HepG2 (cell line): ENCODE measurements at regions not wholly inside any gene's neighbourhood (a gene's known extent, or its start where the extent isn't known, plus 50 kb on each side); places are given as distances from the start of the nearest gene placed in this dataset.

Source experiments
- ATAC-seq: fragments of 200-7000 bp; cut with Tn5 transposase; 3 replicates; pipeline ENCODE4 v1.9.1; 2020; ENCODE audit warnings: mild to moderate bottlenecking, moderate library complexity
- BruUV-seq: library from RNA; stranded (reverse); fragments of 400-500 nt; replicated peaks from 2 replicates; lab custom pipeline; 2021; lab: Mats Ljungman, UMichigan
- CTCF ChIA-PET: fragments of 300-600 bp; formaldehyde crosslinking; extraction: SDS; loops from one replicate; lab custom pipeline; 2021; ENCODE audit warnings: low total read pairs, inconsistent platforms, low intra/inter-chr PET ratio; lab: Yijun Ruan, JAX
- POLR2A ChIA-PET: fragments of 350-600 bp; sonication (Branson Sonifier 250); formaldehyde crosslinking; loops from one replicate; lab custom pipeline; 2020; ENCODE audit warnings: antibody characterized with exemption, inconsistent platforms; lab: Yijun Ruan, JAX
- DNase-seq: peaks from one replicate; pipeline ENCODE4 v3.0.0-alpha.2; 2015; ENCODE audit warnings: low spot score
- FAIRE-seq: peaks from 3 replicates; lab custom pipeline; 2011; peaks lifted over from hg19 to GRCh38; lab: Jason Lieb, UNC
- H2AFZ ChIP-seq: one replicate; pipeline ENCODE4 v1.6.1; 2011; ENCODE audit warnings: low read length, inconsistent platforms
- H3K27ac ChIP-seq: fragments of 300-600 bp; 3 replicates; pipeline ENCODE4 v1.8.0; 2011; ENCODE audit warnings: mixed run types, mild to moderate bottlenecking, mixed read lengths, low read length, inconsistent platforms; ENCODE audit not compliant: insufficient read depth; ENCODE audit errors: extremely low read length
- H3K27me3 ChIP-seq, 2 experiments: fragments of 200-600 bp in 1 of 2; 2 replicates in 1 of 2; 3 replicates in 1 of 2; pipeline versions ENCODE4 v1.6.0 to v1.8.0; 2011; ENCODE audit warnings: low read length in 2 of 2, mild to moderate bottlenecking in 2 of 2, moderate library complexity in 2 of 2, inconsistent platforms in 1 of 2; ENCODE audit not compliant: insufficient read depth in 2 of 2, control insufficient read depth in 1 of 2
- H3K36me3 ChIP-seq, 2 experiments: fragments of 200-600 bp in 1 of 2; replicated peaks in 1 of 2; 2 replicates in 1 of 2; 3 replicates in 1 of 2; pipeline versions ENCODE4 v1.5.1 to v1.8.0; 2011; ENCODE audit warnings: low read length in 2 of 2, inconsistent platforms in 1 of 2; ENCODE audit not compliant: insufficient read depth in 2 of 2, control insufficient read depth in 1 of 2
- H3K4me1 ChIP-seq: 2 replicates; pipeline ENCODE4 v1.5.1; 2012; ENCODE audit warnings: low read length, inconsistent platforms; ENCODE audit not compliant: insufficient read depth
- H3K4me2 ChIP-seq: 2 replicates; pipeline ENCODE4 v1.6.0; 2011; ENCODE audit warnings: low read depth, low read length, inconsistent platforms
- H3K4me3 ChIP-seq, 3 experiments: fragments of 200-600 bp in 1 of 3; sonication (generic), shearing (Covaris generic) in 1 of 3; replicated peaks in 1 of 3; 2 replicates each; pipeline ENCODE4 v1.5.1; 2011 to 2016; ENCODE audit warnings: low read length in 3 of 3, inconsistent platforms in 2 of 3, low read depth in 2 of 3, mild to moderate bottlenecking in 2 of 3, control low read depth in 1 of 3, mixed read lengths in 1 of 3; ENCODE audit not compliant: insufficient read depth in 1 of 3
- H3K79me2 ChIP-seq: one replicate; pipeline ENCODE4 v1.6.1; 2011; ENCODE audit warnings: low read length, inconsistent platforms; ENCODE audit not compliant: insufficient read depth
- H3K9ac ChIP-seq: 2 replicates; pipeline ENCODE4 v1.6.0; 2011; ENCODE audit warnings: mild to moderate bottlenecking, low read depth, low read length, inconsistent platforms; ENCODE audit not compliant: insufficient read depth
- H3K9me3 ChIP-seq: 2 replicates; pipeline ENCODE4 v1.5.1; 2012; ENCODE audit warnings: mild to moderate bottlenecking, low read length
- H4K20me1 ChIP-seq: 2 replicates; pipeline ENCODE4 v1.6.0; 2011; ENCODE audit warnings: inconsistent platforms, mild to moderate bottlenecking, low read length, moderate library complexity; ENCODE audit not compliant: insufficient read depth
- ARNTL ChIP-seq: sonication (generic); formaldehyde crosslinking; IDR thresholded peaks from 2 replicates; pipeline ENCODE4 v1.4.0; 2020; ENCODE audit warnings: mild to moderate bottlenecking, missing genetic modification reagents
- RARG ChIP-seq: sonication (generic); formaldehyde crosslinking; IDR thresholded peaks from 2 replicates; pipeline ENCODE4 v1.4.0; 2020; ENCODE audit warnings: low read depth, mild to moderate bottlenecking, missing genetic modification reagents
- SP5 ChIP-seq: IDR thresholded peaks from 2 replicates; pipeline ENCODE4 v1.6.1; 2016; ENCODE audit warnings: low read depth, borderline replicate concordance
- THYN1 ChIP-seq: sonication (generic); formaldehyde crosslinking; IDR thresholded peaks from 2 replicates; pipeline ENCODE4 v1.8.1; 2023; ENCODE audit warnings: low read depth, mild to moderate bottlenecking, moderate library complexity, missing genetic modification reagents, borderline replicate concordance
- U2AF1 ChIP-seq: fragments of 200-400 bp; formaldehyde crosslinking; optimal IDR thresholded peaks from 2 replicates; pipeline ENCODE3; 2017; ENCODE audit warnings: mild to moderate bottlenecking, low read depth, low read length
- WGBS: methylation state at CpG from one replicate; pipeline ENCODE4 v1.1.6; 2017; ENCODE audit warnings: low lambda C conversion rate; 5-methylcytosine and 5-hydroxymethylcytosine counted together
- in situ Hi-C: cut with HindIII; loops from 2 replicates; pipeline ENCODE4 v1.10.0; 2017; ENCODE audit warnings: low pct_unique_long_range_greater_than_20kb; ENCODE audit not compliant: extremely low pct_ligation_motif_present
- intact Hi-C: fragments of 100-400 bp; cut with micrococcal nuclease; formaldehyde crosslinking; loops from one replicate; pipeline ENCODE4 v1.10.0; 2022; ENCODE audit not compliant: unreplicated experiment
- TF ChIP-seq, protein P1 (sequence below): sonication (generic); formaldehyde crosslinking; IDR thresholded peaks from 2 replicates; pipeline ENCODE4 v1.9.0; 2022; ENCODE audit warnings: low read depth, missing genetic modification reagents
- TF ChIP-seq, protein P2 (sequence below): sonication (generic); formaldehyde crosslinking; IDR thresholded peaks from 2 replicates; pipeline ENCODE4 v1.4.0; 2020; ENCODE audit warnings: missing genetic modification reagents
- TF ChIP-seq, protein P3 (sequence below): sonication (generic); formaldehyde crosslinking; IDR thresholded peaks from 2 replicates; pipeline ENCODE4 v1.5.0; 2020; ENCODE audit warnings: mild to moderate bottlenecking, missing genetic modification reagents, moderate library complexity
- TF ChIP-seq, protein P4 (sequence below): IDR thresholded peaks from 2 replicates; pipeline ENCODE4 v1.6.1; 2016; ENCODE audit warnings: control low read depth

DNA sequence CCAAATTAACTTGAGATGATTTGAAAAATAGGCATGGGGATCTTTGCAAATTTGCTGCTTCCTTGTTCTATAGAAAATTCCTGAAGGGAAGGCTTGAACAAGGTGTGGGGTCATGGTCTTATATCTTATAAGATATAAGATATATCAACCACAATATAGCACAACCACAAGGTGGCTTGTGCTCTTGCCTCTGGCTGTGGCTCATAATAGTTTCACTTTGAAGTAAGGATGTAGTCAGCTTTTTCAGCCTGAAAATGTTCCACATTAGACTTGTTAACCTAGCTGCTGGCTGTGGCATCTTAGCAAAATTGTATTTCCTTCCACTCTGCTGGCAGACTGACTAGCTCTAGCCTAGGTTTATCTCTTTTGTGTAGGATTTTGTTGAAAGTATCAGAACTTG is 169.7 kb downstream of the KLF5 start (continued):
- TF ChIP-seq THYN1 (CRISPR knock-in tag) (no peak), U2AF1 (no peak), ARNTL (CRISPR knock-in tag) (no peak)
- TF ChIP-seq, protein P1, sequence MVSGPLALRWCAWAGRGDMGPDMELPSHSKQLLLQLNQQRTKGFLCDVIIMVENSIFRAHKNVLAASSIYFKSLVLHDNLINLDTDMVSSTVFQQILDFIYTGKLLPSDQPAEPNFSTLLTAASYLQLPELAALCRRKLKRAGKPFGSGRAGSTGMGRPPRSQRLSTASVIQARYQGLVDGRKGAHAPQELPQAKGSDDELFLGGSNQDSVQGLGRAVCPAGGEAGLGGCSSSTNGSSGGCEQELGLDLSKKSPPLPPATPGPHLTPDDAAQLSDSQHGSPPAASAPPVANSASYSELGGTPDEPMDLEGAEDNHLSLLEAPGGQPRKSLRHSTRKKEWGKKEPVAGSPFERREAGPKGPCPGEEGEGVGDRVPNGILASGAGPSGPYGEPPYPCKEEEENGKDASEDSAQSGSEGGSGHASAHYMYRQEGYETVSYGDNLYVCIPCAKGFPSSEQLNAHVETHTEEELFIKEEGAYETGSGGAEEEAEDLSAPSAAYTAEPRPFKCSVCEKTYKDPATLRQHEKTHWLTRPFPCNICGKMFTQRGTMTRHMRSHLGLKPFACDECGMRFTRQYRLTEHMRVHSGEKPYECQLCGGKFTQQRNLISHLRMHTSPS (CRISPR knock-in tag) = no peak
- TF ChIP-seq, protein P2, sequence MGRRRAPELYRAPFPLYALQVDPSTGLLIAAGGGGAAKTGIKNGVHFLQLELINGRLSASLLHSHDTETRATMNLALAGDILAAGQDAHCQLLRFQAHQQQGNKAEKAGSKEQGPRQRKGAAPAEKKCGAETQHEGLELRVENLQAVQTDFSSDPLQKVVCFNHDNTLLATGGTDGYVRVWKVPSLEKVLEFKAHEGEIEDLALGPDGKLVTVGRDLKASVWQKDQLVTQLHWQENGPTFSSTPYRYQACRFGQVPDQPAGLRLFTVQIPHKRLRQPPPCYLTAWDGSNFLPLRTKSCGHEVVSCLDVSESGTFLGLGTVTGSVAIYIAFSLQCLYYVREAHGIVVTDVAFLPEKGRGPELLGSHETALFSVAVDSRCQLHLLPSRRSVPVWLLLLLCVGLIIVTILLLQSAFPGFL (CRISPR knock-in tag) = no peak
- TF ChIP-seq, protein P3, sequence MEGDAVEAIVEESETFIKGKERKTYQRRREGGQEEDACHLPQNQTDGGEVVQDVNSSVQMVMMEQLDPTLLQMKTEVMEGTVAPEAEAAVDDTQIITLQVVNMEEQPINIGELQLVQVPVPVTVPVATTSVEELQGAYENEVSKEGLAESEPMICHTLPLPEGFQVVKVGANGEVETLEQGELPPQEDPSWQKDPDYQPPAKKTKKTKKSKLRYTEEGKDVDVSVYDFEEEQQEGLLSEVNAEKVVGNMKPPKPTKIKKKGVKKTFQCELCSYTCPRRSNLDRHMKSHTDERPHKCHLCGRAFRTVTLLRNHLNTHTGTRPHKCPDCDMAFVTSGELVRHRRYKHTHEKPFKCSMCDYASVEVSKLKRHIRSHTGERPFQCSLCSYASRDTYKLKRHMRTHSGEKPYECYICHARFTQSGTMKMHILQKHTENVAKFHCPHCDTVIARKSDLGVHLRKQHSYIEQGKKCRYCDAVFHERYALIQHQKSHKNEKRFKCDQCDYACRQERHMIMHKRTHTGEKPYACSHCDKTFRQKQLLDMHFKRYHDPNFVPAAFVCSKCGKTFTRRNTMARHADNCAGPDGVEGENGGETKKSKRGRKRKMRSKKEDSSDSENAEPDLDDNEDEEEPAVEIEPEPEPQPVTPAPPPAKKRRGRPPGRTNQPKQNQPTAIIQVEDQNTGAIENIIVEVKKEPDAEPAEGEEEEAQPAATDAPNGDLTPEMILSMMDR (CRISPR knock-in tag) = no peak
- TF ChIP-seq, all 625 proteins: peak for 0

DNA sequence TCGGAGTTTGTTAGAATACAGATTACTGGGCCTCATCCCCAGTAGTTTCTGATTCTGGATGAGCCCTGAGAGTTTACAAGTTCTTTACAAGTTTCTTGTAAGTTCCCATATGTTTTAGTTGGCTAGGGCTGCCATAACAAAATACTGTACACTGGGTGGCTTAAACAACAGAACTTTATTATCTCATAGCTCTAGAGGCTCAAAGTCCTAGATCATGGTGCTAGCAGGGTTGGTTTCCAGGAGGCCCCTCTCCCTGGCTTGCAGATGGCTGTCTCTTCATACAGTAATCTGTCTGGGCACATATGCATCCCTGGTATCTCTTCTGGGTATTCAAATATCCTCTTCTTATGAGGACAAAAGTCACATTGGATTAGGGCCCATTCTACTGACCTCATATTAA is 167.2 kb downstream of the KLF5 start:
- H4K20me1 ChIP-seq = no peaks in the 10 kb centered on the region
- in situ Hi-C loops = no loop called here
- CTCF ChIA-PET = no interaction called here
- H3K27ac ChIP-seq = no peak overlapping the region
- no peak overlapping the region for H2AFZ ChIP-seq
- H3K4me2 ChIP-seq = 0 out of 2 replicates have a peak overlapping the region, but pooled peaks have one; percentile 7
- no peaks in the 10 kb centered on the region for H3K36me3 ChIP-seq
- 42% methylated on average over 1 of the region's 1 CpG for WGBS
- no TSS peak for BruUV-seq
- no peak overlapping the region for H3K9ac ChIP-seq
- H3K4me1 ChIP-seq = peaks cover 18% of the 10 kb centered on the region
- H3K9me3 ChIP-seq = no peaks in the 10 kb centered on the region
- intact Hi-C loops = no loop called here
- POLR2A ChIA-PET = no interaction called here
- DNase-seq (no peak), ATAC-seq (peak; percentile 68), FAIRE-seq (no peak)
- no peaks in the 10 kb centered on the region; a peak in 1 of 5 replicates for H3K27me3 ChIP-seq
- no peaks in the 10 kb centered on the region for H3K79me2 ChIP-seq
- no peak overlapping the region for H3K4me3 ChIP-seq
- TF ChIP-seq, protein P4, sequence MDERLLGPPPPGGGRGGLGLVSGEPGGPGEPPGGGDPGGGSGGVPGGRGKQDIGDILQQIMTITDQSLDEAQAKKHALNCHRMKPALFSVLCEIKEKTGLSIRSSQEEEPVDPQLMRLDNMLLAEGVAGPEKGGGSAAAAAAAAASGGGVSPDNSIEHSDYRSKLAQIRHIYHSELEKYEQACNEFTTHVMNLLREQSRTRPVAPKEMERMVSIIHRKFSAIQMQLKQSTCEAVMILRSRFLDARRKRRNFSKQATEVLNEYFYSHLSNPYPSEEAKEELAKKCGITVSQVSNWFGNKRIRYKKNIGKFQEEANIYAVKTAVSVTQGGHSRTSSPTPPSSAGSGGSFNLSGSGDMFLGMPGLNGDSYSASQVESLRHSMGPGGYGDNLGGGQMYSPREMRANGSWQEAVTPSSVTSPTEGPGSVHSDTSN = no peak
- TF ChIP-seq SP5 = no peak
- TF ChIP-seq RARG (CRISPR knock-in tag) = no peak
